NCI-H1694 (cell line): ENCODE measurements at regions not wholly inside any gene's neighbourhood (a gene's known extent, or its start where the extent isn't known, plus 50 kb on each side); places are given as distances from the start of the nearest gene placed in this dataset.

ENCODE experiments used
- DNase-seq: peaks from one replicate; lab custom pipeline; 2025; lab: John Stamatoyannopoulos, UW

- DNase-seq, result no peak
These were observed 340.7 kb upstream of the SLIT2 start for GRCh38 chr4:19910861-19911525.

GRCh38 chr4:19905024-19905423, 346.7 kb upstream of the SLIT2 start:
- no peak for DNase-seq

- DNase-seq, result no peak
These were observed 363.1 kb upstream of the SLIT2 start for GRCh38 chr4:19888587-19888986.

- DNase-seq, result no peak
These were observed 367.9 kb upstream of the SLIT2 start for GRCh38 chr4:19883841-19884240.

- no peak for DNase-seq
These were observed 371.5 kb upstream of the SLIT2 start for GRCh38 chr4:19880206-19880605.

- no peak for DNase-seq
These were observed 372.4 kb upstream of the SLIT2 start for GRCh38 chr4:19879330-19879729.

GRCh38 chr4:19857991-19858390, 393.7 kb upstream of the SLIT2 start:
- no peak for DNase-seq

GRCh38 chr4:19857380-19857779, 394.3 kb upstream of the SLIT2 start:
- DNase-seq, result no peak

- DNase-seq, result no peak
These were observed 400.8 kb upstream of the SLIT2 start for GRCh38 chr4:19850909-19851308.

GRCh38 chr4:19844446-19844845, 407.3 kb upstream of the SLIT2 start:
- DNase-seq, result peak; percentile 90

GRCh38 chr4:19842471-19842870, 409.2 kb upstream of the SLIT2 start:
- DNase-seq, result no peak

- no peak for DNase-seq
These were observed 412.8 kb upstream of the SLIT2 start for GRCh38 chr4:19838858-19839257.

GRCh38 chr4:19835429-19835828, 416.3 kb upstream of the SLIT2 start:
- DNase-seq, result no peak

GRCh38 chr4:19832411-19832810, 419.3 kb upstream of the SLIT2 start:
- no peak for DNase-seq

- DNase-seq, result no peak
These were observed 419.9 kb upstream of the SLIT2 start for GRCh38 chr4:19831644-19832285.

- no peak for DNase-seq
These were observed 422.6 kb upstream of the SLIT2 start for GRCh38 chr4:19829101-19829500.

- DNase-seq, result no peak
These were observed 427.9 kb upstream of the SLIT2 start for GRCh38 chr4:19823781-19824180.

- DNase-seq, result no peak
These were observed 432.0 kb upstream of the SLIT2 start for GRCh38 chr4:19819737-19820136.

- no peak for DNase-seq
These were observed 441.7 kb upstream of the SLIT2 start for GRCh38 chr4:19809989-19810388.

GRCh38 chr4:19807505-19807904, 444.2 kb upstream of the SLIT2 start:
- no peak for DNase-seq

- no peak for DNase-seq
These were observed 444.8 kb upstream of the SLIT2 start for GRCh38 chr4:19806865-19807264.

GRCh38 chr4:19803406-19803805, 448.3 kb upstream of the SLIT2 start:
- DNase-seq, result no peak

GRCh38 chr4:19793831-19794230, 457.9 kb upstream of the SLIT2 start:
- DNase-seq, result no peak
